Panc1 (cell line): ENCODE measurements at regions not wholly inside any gene's neighbourhood (a gene's known extent, or its start where the extent isn't known, plus 50 kb on each side); places are given as distances from the start of the nearest gene placed in this dataset.

Experiments
- SIN3A ChIP-seq: IDR thresholded peaks from 2 replicates; pipeline ENCODE4 v1.6.1; 2012; ENCODE audit warnings: low read depth, mild to moderate bottlenecking, low read length, moderate library complexity, borderline replicate concordance; ENCODE audit not compliant: insufficient read depth
- TF ChIP-seq, protein P1 (sequence below): fragments of 450-650 bp; IDR thresholded peaks from 2 replicates; pipeline ENCODE4 v1.5.1; 2017; ENCODE audit warnings: mild to moderate bottlenecking

DNA sequence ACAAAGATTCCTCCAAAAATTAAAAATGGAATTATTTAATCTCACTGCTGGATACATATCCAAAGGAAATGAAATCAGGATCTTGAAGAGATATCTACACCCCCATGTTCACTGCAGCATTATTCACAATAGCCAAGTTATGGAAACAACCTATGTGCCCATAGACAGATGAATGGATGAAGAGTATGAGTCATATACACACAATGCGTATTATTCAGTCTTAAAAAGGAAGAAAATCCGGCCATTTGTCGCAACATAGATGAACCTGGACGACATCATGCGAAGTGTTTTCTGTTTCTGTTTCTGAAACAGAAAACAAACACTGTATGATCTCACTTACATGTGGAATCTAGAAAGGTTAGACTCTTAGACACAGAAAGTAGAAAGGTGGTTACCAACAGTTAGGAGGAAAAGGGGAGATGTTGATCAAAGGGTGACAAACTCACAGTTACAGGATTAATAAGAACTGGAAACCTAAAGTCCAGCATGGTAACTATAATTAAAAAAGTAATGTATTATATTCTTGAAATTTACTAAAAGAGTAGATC lies 87.8 kb upstream of the ERBB4 start:
- TF ChIP-seq, protein P1, sequence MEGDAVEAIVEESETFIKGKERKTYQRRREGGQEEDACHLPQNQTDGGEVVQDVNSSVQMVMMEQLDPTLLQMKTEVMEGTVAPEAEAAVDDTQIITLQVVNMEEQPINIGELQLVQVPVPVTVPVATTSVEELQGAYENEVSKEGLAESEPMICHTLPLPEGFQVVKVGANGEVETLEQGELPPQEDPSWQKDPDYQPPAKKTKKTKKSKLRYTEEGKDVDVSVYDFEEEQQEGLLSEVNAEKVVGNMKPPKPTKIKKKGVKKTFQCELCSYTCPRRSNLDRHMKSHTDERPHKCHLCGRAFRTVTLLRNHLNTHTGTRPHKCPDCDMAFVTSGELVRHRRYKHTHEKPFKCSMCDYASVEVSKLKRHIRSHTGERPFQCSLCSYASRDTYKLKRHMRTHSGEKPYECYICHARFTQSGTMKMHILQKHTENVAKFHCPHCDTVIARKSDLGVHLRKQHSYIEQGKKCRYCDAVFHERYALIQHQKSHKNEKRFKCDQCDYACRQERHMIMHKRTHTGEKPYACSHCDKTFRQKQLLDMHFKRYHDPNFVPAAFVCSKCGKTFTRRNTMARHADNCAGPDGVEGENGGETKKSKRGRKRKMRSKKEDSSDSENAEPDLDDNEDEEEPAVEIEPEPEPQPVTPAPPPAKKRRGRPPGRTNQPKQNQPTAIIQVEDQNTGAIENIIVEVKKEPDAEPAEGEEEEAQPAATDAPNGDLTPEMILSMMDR = no peak
- no peak for TF ChIP-seq SIN3A
